ENCODE measurements at regions not wholly inside any gene's neighbourhood (a gene's known extent, or its start where the extent isn't known, plus 50 kb on each side); places are given as distances from the start of the nearest gene placed in this dataset.
A peak's percentile ranks its signal among the peaks of the same experiment; 100 is the strongest.
"Not testable (repeated sequence)": the region's sequence is repeated elsewhere in the genome, so short reads cannot be mapped to it uniquely, and the experiment has no call there.

GRCh38 chr9:2394087-2394741 lies 227.4 kb upstream of the VLDLR start:
- DNase-seq (ENCODE audit: low read depth in 2 of 2), result not testable (repeated sequence)

GRCh38 chr9:2395814-2396612 lies 225.6 kb upstream of the VLDLR start:
- no peak for DNase-seq (ENCODE audit: low read depth in 2 of 2)

- DNase-seq (ENCODE audit: low read depth in 2 of 2), result no peak
Measured at GRCh38 chr9:2396622-2397285, 224.8 kb upstream of the VLDLR start.

- DNase-seq (ENCODE audit: low read depth in 2 of 2), result not testable (repeated sequence)
Measured at GRCh38 chr9:2397875-2398274, 223.7 kb upstream of the VLDLR start.

- not testable (repeated sequence) for DNase-seq (ENCODE audit: low read depth in 2 of 2)
Measured at GRCh38 chr9:2401746-2402145, 219.8 kb upstream of the VLDLR start.

- DNase-seq (ENCODE audit: low read depth in 2 of 2), result no peak
Measured at GRCh38 chr9:2403701-2404100, 217.9 kb upstream of the VLDLR start.

- DNase-seq (ENCODE audit: low read depth in 2 of 2), result no peak
Measured at GRCh38 chr9:2406252-2406651, 215.3 kb upstream of the VLDLR start.

- no peak for DNase-seq (ENCODE audit: low read depth in 2 of 2)
Measured at GRCh38 chr9:2407450-2407849, 214.1 kb upstream of the VLDLR start.

GRCh38 chr9:2411459-2412215 lies 209.9 kb upstream of the VLDLR start:
- DNase-seq (ENCODE audit: low read depth in 2 of 2), result no peak

GRCh38 chr9:2413160-2413805 lies 208.3 kb upstream of the VLDLR start:
- no peak for DNase-seq (ENCODE audit: low read depth in 2 of 2)

GRCh38 chr9:2414465-2414864 lies 207.1 kb upstream of the VLDLR start:
- no peak for DNase-seq (ENCODE audit: low read depth in 2 of 2)

GRCh38 chr9:2415326-2415725 lies 206.3 kb upstream of the VLDLR start:
- no peak for DNase-seq (ENCODE audit: low read depth in 2 of 2)

- no peak for DNase-seq (ENCODE audit: low read depth in 2 of 2)
Measured at GRCh38 chr9:2417730-2418129, 203.9 kb upstream of the VLDLR start.

- DNase-seq (ENCODE audit: low read depth in 2 of 2), result peak in 1 of 2 donors; percentile 6
Measured at GRCh38 chr9:2418619-2419018, 203.0 kb upstream of the VLDLR start.

- no peak for DNase-seq (ENCODE audit: low read depth in 2 of 2)
Measured at GRCh38 chr9:2419347-2419746, 202.2 kb upstream of the VLDLR start.

- DNase-seq (ENCODE audit: low read depth in 2 of 2), result no peak
Measured at GRCh38 chr9:2420543-2420942, 201.0 kb upstream of the VLDLR start.

- DNase-seq (ENCODE audit: low read depth in 2 of 2), result no peak
Measured at GRCh38 chr9:2424619-2425033, 197.0 kb upstream of the VLDLR start.

- no peak for DNase-seq (ENCODE audit: low read depth in 2 of 2)
Measured at GRCh38 chr9:2425676-2426075, 195.9 kb upstream of the VLDLR start.

- no peak for DNase-seq (ENCODE audit: low read depth in 2 of 2)
Measured at GRCh38 chr9:2427120-2427891, 194.3 kb upstream of the VLDLR start.

GRCh38 chr9:2439957-2440356 lies 181.6 kb upstream of the VLDLR start:
- DNase-seq (ENCODE audit: low read depth in 2 of 2), result no peak

- not testable (repeated sequence) for DNase-seq (ENCODE audit: low read depth in 2 of 2)
Measured at GRCh38 chr9:2443933-2444332, 177.7 kb upstream of the VLDLR start.
